IMR-90 (cell line): ENCODE measurements at regions not wholly inside any gene's neighbourhood (a gene's known extent, or its start where the extent isn't known, plus 50 kb on each side); places are given as distances from the start of the nearest gene placed in this dataset.
"Not testable (repeated sequence)": the region's sequence is repeated elsewhere in the genome, so short reads cannot be mapped to it uniquely, and the experiment has no call there.

ENCODE experiments used
- ATAC-seq: fragments of 200-7000 bp; cut with Tn5 transposase; 2 replicates; pipeline ENCODE4 v1.9.1; 2020; ENCODE audit warnings: low read depth, mild to moderate bottlenecking, moderate library complexity
- BruUV-seq: library from RNA; stranded (reverse); fragments of 400-500 nt; replicated peaks from 2 replicates; lab custom pipeline; 2021; lab: Mats Ljungman, UMichigan
- CTCF ChIA-PET: fragments of 300-600 bp; formaldehyde crosslinking; extraction: SDS; loops from one replicate; lab custom pipeline; 2021; ENCODE audit warnings: antibody characterized with exemption; lab: Yijun Ruan, JAX
- POLR2A ChIA-PET: fragments of 300-600 bp; sonication (Branson Sonifier 250); formaldehyde crosslinking; loops from one replicate; lab custom pipeline; 2022; ENCODE audit warnings: antibody characterized with exemption; ENCODE audit not compliant: unreplicated experiment; lab: Charles Lee
- DNase-seq: peaks from one replicate; pipeline ENCODE4 v3.0.0; 2013
- H2AFZ ChIP-seq: replicated peaks from 2 replicates; pipeline ENCODE3; 2013; ENCODE audit warnings: low read length, mild to moderate bottlenecking; ENCODE audit not compliant: poor library complexity
- H2AK5ac ChIP-seq: 2 replicates; pipeline ENCODE4 v1.6.1; 2013; ENCODE audit warnings: low read depth, low read length, inconsistent platforms
- H2AK9ac ChIP-seq: replicated peaks from 2 replicates; pipeline ENCODE3; 2013; ENCODE audit warnings: mild to moderate bottlenecking, low read depth, low read length, moderate library complexity; ENCODE audit not compliant: poor library complexity
- H2BK120ac ChIP-seq: 2 replicates; pipeline ENCODE4 v1.6.1; 2013; ENCODE audit warnings: low read depth, low read length, inconsistent platforms
- H2BK15ac ChIP-seq: 3 replicates; pipeline ENCODE4 v1.6.1; 2013; ENCODE audit warnings: low read depth, low read length, inconsistent platforms
- H2BK20ac ChIP-seq: 2 replicates; pipeline ENCODE4 v1.6.1; 2013; ENCODE audit warnings: low read depth, mild to moderate bottlenecking, inconsistent platforms, low read length, moderate library complexity
- H2BK5ac ChIP-seq: 2 replicates; pipeline ENCODE4 v1.6.1; 2013; ENCODE audit warnings: mild to moderate bottlenecking, low read depth, low read length, inconsistent platforms; ENCODE audit not compliant: poor library complexity, severe bottlenecking
- H3K14ac ChIP-seq: replicated peaks from 2 replicates; pipeline ENCODE4 v1.6.1; 2013; ENCODE audit warnings: low read depth, low read length, inconsistent platforms
- H3K18ac ChIP-seq: 2 replicates; pipeline ENCODE4 v1.6.1; 2013; ENCODE audit warnings: low read depth, low read length, control low read depth
- H3K23ac ChIP-seq: 2 replicates; pipeline ENCODE4 v1.6.1; 2013; ENCODE audit warnings: low read depth, low read length, inconsistent platforms
- H3K27ac ChIP-seq: 2 replicates; pipeline ENCODE4 v1.5.1; 2013; ENCODE audit warnings: mild to moderate bottlenecking, control low read depth, low read length; ENCODE audit not compliant: insufficient read depth
- H3K27me3 ChIP-seq: 2 replicates; pipeline ENCODE4 v1.6.1; 2013; ENCODE audit warnings: low read length; ENCODE audit not compliant: control insufficient read depth, insufficient read depth
- H3K36me3 ChIP-seq: 2 replicates; pipeline ENCODE4 v1.6.1; 2013; ENCODE audit warnings: low read length, mixed read lengths; ENCODE audit not compliant: control insufficient read depth, insufficient read depth
- H3K4ac ChIP-seq: 2 replicates; pipeline ENCODE4 v1.6.1; 2013; ENCODE audit warnings: low read depth, low read length, inconsistent platforms
- H3K4me1 ChIP-seq: 2 replicates; pipeline ENCODE4 v1.6.1; 2013; ENCODE audit warnings: low read length, mixed read lengths; ENCODE audit not compliant: control insufficient read depth, insufficient read depth
- H3K4me2 ChIP-seq: 2 replicates; pipeline ENCODE4 v1.6.1; 2013; ENCODE audit warnings: low read depth, mild to moderate bottlenecking, control low read depth, low read length, moderate library complexity
- H3K4me3 ChIP-seq: 2 replicates; pipeline ENCODE4 v1.5.1; 2013; ENCODE audit warnings: low read depth, mild to moderate bottlenecking, control low read depth, low read length, moderate library complexity; ENCODE audit not compliant: insufficient read depth
- H3K56ac ChIP-seq: 2 replicates; pipeline ENCODE4 v1.6.1; 2013; ENCODE audit warnings: low read length, inconsistent platforms; ENCODE audit not compliant: insufficient read depth; ENCODE audit errors: extremely low read depth
- H3K79me1 ChIP-seq, 2 experiments: 2 replicates each; pipeline ENCODE4 v1.6.1; 2013; ENCODE audit warnings: low read length in 2 of 2, inconsistent platforms in 1 of 2, low read depth in 1 of 2
- H3K9ac ChIP-seq: 2 replicates; pipeline ENCODE4 v1.6.1; 2013; ENCODE audit warnings: low read depth, low read length, control low read depth
- H3K9me1 ChIP-seq: 2 replicates; pipeline ENCODE4 v1.6.1; 2013; ENCODE audit warnings: low read length, inconsistent platforms; ENCODE audit not compliant: insufficient read depth
- H3K9me3 ChIP-seq: 2 replicates; pipeline ENCODE4 v1.6.1; 2013; ENCODE audit warnings: low read length; ENCODE audit not compliant: control insufficient read depth, insufficient read depth
- H4K20me1 ChIP-seq: 2 replicates; pipeline ENCODE4 v1.6.1; 2013; ENCODE audit warnings: low read length, inconsistent platforms; ENCODE audit not compliant: insufficient read depth
- H4K5ac ChIP-seq: 2 replicates; pipeline ENCODE4 v1.6.1; 2013; ENCODE audit warnings: mild to moderate bottlenecking, low read depth, low read length, control low read depth
- H4K8ac ChIP-seq, 2 experiments: 2 replicates each; pipeline ENCODE4 v1.6.1; 2013; ENCODE audit warnings: low read depth in 2 of 2, low read length in 2 of 2, control low read depth in 1 of 2, inconsistent platforms in 1 of 2
- H4K91ac ChIP-seq: 2 replicates; pipeline ENCODE4 v1.6.1; 2013; ENCODE audit warnings: low read depth, low read length, inconsistent platforms; ENCODE audit not compliant: insufficient read depth
- WGBS, 2 experiments: methylation state at CpG; one replicate each; pipeline versions ENCODE4 v1.1.5 to v1.1.7; 2013; ENCODE audit warnings: missing lambda C conversion rate in 2 of 2; ENCODE audit not compliant: insufficient read length in 1 of 2; ENCODE audit errors: extremely low coverage in 2 of 2; 5-methylcytosine and 5-hydroxymethylcytosine counted together
- dilution Hi-C: fragments of 300-500 bp; cut with HindIII; formaldehyde crosslinking; loops from one replicate; pipeline ENCODE4 v1.14.3; 2018; ENCODE audit warnings: low sequenced_read_pairs; ENCODE audit not compliant: unreplicated experiment
- in situ Hi-C: fragments of 300-500 bp; cut with MboI; formaldehyde crosslinking; loops from 3 replicates; pipeline ENCODE4 v1.14.3; 2019; ENCODE audit warnings: low sequenced_read_pairs, inconsistent platforms, mixed read lengths
- intact Hi-C: fragments of 100-400 bp; cut with micrococcal nuclease; formaldehyde crosslinking; loops from 2 replicates; pipeline ENCODE4 v1.10.0; 2022

GRCh38 chr16:18104412-18104811 lies 232.1 kb downstream of the NPIPA8 start:
- H4K91ac ChIP-seq, H3K4me2 ChIP-seq, H4K5ac ChIP-seq, H2BK5ac ChIP-seq, H3K56ac ChIP-seq, H3K4me3 ChIP-seq, dilution Hi-C loops, H4K20me1 ChIP-seq, H4K8ac ChIP-seq, H3K9me3 ChIP-seq, H2AK5ac ChIP-seq, CTCF ChIA-PET, H3K27ac ChIP-seq, H2BK15ac ChIP-seq, H2BK120ac ChIP-seq, H3K9ac ChIP-seq, H3K27me3 ChIP-seq, H2AK9ac ChIP-seq, H2BK20ac ChIP-seq, DNase-seq, POLR2A ChIA-PET, H3K18ac ChIP-seq, H3K9me1 ChIP-seq, H3K14ac ChIP-seq, H3K23ac ChIP-seq, in situ Hi-C loops, BruUV-seq, H3K79me1 ChIP-seq, H3K4me1 ChIP-seq, intact Hi-C loops, H3K36me3 ChIP-seq, ATAC-seq, H3K4ac ChIP-seq, H2AFZ ChIP-seq: not testable (repeated sequence)
- WGBS, 2 experiments: no CpG with 5 or more reads among the region's 2 CpGs

DNA sequence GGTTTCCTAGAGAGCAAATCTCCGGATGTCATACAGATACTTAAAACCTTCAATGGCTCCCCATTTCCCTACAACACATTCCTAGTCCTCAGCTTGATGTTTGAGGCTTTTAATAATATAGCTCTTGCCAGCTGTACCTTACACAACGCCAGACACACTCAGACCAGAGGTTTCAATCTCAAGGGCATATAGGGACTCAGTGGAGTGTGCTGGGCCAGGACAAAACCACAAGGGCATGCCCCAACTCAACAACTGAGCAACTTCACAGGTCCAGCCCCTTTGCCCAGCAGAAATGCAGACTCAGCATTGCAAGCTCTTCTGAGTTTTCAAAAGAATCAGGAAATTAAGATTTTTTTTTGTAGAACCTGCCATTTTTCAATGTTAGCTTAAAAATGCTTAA lies 235.5 kb downstream of the NPIPA8 start:
- H2AK5ac ChIP-seq, H3K27me3 ChIP-seq, DNase-seq, BruUV-seq, H4K8ac ChIP-seq, H4K20me1 ChIP-seq, H3K4me1 ChIP-seq, H2BK15ac ChIP-seq, H2AK9ac ChIP-seq, H3K4me3 ChIP-seq, H2BK5ac ChIP-seq, H2BK20ac ChIP-seq, H3K4ac ChIP-seq, CTCF ChIA-PET, H4K5ac ChIP-seq, H4K91ac ChIP-seq, H3K36me3 ChIP-seq, H2AFZ ChIP-seq, H2BK120ac ChIP-seq, H3K79me1 ChIP-seq, ATAC-seq, dilution Hi-C loops, H3K9me1 ChIP-seq, H3K23ac ChIP-seq, H3K14ac ChIP-seq, H3K56ac ChIP-seq, H3K9ac ChIP-seq, H3K18ac ChIP-seq, POLR2A ChIA-PET, H3K27ac ChIP-seq, H3K9me3 ChIP-seq, intact Hi-C loops, in situ Hi-C loops, H3K4me2 ChIP-seq: not testable (repeated sequence)
- no CpG with 5 or more reads among the region's 2 CpGs for WGBS, 2 experiments
